ENCODE measurements at regions not wholly inside any gene's neighbourhood (a gene's known extent, or its start where the extent isn't known, plus 50 kb on each side); places are given as distances from the start of the nearest gene placed in this dataset.

DNA sequence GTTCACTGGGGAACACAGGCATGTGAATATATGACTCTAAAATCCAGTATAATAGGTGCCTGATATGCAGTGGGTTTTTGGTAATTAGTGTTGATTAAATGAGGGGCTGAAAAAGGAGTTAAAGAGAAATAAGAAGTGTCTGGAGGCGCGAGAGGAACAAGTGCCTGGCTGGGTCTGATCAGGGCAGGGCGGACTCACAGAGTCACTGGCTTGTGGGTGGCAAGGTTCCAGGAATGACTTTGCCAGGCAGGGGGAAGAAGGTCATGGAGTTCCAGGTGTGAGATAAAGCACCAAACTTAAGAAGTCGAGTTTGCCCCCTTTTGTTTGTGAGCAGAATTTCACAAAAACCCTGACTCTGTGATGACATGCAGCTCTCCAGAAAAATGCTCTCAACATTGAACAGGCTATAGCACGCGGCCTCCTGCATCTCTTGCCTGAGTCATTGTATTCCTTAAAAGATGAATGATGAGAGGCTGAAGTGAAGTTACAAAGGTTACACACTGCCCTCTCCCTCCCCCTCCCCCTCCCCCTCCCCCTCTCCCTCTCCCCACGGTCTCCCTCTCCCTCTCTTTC, 63.0 kb upstream of the LMCD1 start:
- TF ChIP-seq, protein P1, sequence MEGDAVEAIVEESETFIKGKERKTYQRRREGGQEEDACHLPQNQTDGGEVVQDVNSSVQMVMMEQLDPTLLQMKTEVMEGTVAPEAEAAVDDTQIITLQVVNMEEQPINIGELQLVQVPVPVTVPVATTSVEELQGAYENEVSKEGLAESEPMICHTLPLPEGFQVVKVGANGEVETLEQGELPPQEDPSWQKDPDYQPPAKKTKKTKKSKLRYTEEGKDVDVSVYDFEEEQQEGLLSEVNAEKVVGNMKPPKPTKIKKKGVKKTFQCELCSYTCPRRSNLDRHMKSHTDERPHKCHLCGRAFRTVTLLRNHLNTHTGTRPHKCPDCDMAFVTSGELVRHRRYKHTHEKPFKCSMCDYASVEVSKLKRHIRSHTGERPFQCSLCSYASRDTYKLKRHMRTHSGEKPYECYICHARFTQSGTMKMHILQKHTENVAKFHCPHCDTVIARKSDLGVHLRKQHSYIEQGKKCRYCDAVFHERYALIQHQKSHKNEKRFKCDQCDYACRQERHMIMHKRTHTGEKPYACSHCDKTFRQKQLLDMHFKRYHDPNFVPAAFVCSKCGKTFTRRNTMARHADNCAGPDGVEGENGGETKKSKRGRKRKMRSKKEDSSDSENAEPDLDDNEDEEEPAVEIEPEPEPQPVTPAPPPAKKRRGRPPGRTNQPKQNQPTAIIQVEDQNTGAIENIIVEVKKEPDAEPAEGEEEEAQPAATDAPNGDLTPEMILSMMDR (IDR thresholded peaks at IDR 0.05; ENCODE audit: low read depth, low read length): no peak
- TF ChIP-seq POLR2A (IDR thresholded peaks at IDR 0.05; ENCODE audit: extremely low read depth, insufficient read length) (no peak), MYC (IDR thresholded peaks at IDR 0.05; ENCODE audit: low read depth, low read length) (no peak)
- TF ChIP-seq, protein P2, sequence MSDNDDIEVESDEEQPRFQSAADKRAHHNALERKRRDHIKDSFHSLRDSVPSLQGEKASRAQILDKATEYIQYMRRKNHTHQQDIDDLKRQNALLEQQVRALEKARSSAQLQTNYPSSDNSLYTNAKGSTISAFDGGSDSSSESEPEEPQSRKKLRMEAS (IDR thresholded peaks at IDR 0.05; ENCODE audit: low read depth, low read length): no peak

Measured in NB4 (cell line).